HEK293 (cell line): ENCODE measurements at regions not wholly inside any gene's neighbourhood (a gene's known extent, or its start where the extent isn't known, plus 50 kb on each side); places are given as distances from the start of the nearest gene placed in this dataset.

Experiments used
- KLF16 ChIP-seq: fragments of 450-650 bp; formaldehyde crosslinking; IDR thresholded peaks from 2 replicates; pipeline ENCODE4 v1.5.1; 2017; ENCODE audit warnings: missing biosample characterization, missing genetic modification characterization
- ZNF335 ChIP-seq: fragments of 450-650 bp; formaldehyde crosslinking; conservative IDR thresholded peaks from 2 replicates; pipeline ENCODE4 v1.5.1; 2016; ENCODE audit warnings: missing biosample characterization, missing genetic modification characterization
- ZNF585B ChIP-seq: fragments of 450-650 bp; formaldehyde crosslinking; IDR thresholded peaks from 2 replicates; pipeline ENCODE4 v1.5.1; 2016; ENCODE audit warnings: missing biosample characterization, missing genetic modification characterization
- ZNF664 ChIP-seq: fragments of 450-650 bp; formaldehyde crosslinking; IDR thresholded peaks from 2 replicates; pipeline ENCODE4 v1.5.1; 2016; ENCODE audit warnings: missing biosample characterization, missing genetic modification characterization
- ZNF843 ChIP-seq: fragments of 450-650 bp; formaldehyde crosslinking; IDR thresholded peaks from 2 replicates; pipeline ENCODE4 v1.5.1; 2016; ENCODE audit warnings: missing biosample characterization, missing genetic modification characterization
- TF ChIP-seq, protein P1 (sequence below): fragments of 450-650 bp; formaldehyde crosslinking; IDR thresholded peaks from 2 replicates; pipeline ENCODE4 v1.5.1; 2016; ENCODE audit warnings: missing biosample characterization, missing genetic modification characterization
- TF ChIP-seq, protein P2 (sequence below): fragments of 450-650 bp; formaldehyde crosslinking; IDR thresholded peaks from 2 replicates; pipeline ENCODE4 v1.5.1; 2016; ENCODE audit warnings: missing biosample characterization, missing genetic modification characterization
- TF ChIP-seq, protein P3 (sequence below): IDR thresholded peaks from 2 replicates; pipeline ENCODE4 v1.6.1; 2011; ENCODE audit warnings: mild to moderate bottlenecking, low read depth, low read length, borderline replicate concordance
- TF ChIP-seq, protein P4 (sequence below): fragments of 450-650 bp; IDR thresholded peaks from 2 replicates; pipeline ENCODE4 v1.5.1; 2018; ENCODE audit warnings: missing biosample characterization, mild to moderate bottlenecking, missing genetic modification characterization
- TF ChIP-seq, protein P5 (sequence below): fragments of 450-650 bp; formaldehyde crosslinking; IDR thresholded peaks from 2 replicates; pipeline ENCODE4 v1.5.1; 2016; ENCODE audit warnings: missing biosample characterization, missing genetic modification characterization
- TF ChIP-seq, protein P6 (sequence below): fragments of 450-650 bp; formaldehyde crosslinking; IDR thresholded peaks from 2 replicates; pipeline ENCODE4 v1.5.1; 2016; ENCODE audit warnings: missing biosample characterization, missing genetic modification characterization

DNA sequence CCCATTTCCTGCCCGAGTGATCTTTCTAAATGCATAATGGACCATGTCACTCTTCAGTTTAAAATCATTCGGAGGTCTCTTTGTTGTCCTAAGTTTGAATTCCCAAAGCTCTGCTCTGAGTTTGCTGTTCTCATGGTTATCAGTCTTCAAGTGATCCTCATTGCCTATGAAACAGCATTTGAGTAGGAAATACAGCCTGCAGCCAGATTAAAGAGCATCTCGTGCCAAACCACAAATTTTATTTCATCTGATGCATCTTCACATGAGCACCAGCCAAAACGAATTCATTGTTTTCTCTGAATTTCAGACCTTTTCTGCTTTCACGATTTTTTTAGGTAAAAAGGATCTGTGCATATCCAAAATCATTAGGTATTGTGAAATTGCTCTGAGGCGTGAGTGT, 299.6 kb downstream of the TDRD3 start:
- TF ChIP-seq KLF16 (tag by site-specific recombination), result no peak
- TF ChIP-seq, protein P1, sequence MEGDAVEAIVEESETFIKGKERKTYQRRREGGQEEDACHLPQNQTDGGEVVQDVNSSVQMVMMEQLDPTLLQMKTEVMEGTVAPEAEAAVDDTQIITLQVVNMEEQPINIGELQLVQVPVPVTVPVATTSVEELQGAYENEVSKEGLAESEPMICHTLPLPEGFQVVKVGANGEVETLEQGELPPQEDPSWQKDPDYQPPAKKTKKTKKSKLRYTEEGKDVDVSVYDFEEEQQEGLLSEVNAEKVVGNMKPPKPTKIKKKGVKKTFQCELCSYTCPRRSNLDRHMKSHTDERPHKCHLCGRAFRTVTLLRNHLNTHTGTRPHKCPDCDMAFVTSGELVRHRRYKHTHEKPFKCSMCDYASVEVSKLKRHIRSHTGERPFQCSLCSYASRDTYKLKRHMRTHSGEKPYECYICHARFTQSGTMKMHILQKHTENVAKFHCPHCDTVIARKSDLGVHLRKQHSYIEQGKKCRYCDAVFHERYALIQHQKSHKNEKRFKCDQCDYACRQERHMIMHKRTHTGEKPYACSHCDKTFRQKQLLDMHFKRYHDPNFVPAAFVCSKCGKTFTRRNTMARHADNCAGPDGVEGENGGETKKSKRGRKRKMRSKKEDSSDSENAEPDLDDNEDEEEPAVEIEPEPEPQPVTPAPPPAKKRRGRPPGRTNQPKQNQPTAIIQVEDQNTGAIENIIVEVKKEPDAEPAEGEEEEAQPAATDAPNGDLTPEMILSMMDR (tag by site-specific recombination), result no peak
- TF ChIP-seq, protein P2, sequence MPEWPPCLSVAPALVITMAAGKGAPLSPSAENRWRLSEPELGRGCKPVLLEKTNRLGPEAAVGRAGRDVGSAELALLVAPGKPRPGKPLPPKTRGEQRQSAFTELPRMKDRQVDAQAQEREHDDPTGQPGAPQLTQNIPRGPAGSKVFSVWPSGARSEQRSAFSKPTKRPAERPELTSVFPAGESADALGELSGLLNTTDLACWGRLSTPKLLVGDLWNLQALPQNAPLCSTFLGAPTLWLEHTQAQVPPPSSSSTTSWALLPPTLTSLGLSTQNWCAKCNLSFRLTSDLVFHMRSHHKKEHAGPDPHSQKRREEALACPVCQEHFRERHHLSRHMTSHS (tag by site-specific recombination), result no peak
- TF ChIP-seq, protein P3, sequence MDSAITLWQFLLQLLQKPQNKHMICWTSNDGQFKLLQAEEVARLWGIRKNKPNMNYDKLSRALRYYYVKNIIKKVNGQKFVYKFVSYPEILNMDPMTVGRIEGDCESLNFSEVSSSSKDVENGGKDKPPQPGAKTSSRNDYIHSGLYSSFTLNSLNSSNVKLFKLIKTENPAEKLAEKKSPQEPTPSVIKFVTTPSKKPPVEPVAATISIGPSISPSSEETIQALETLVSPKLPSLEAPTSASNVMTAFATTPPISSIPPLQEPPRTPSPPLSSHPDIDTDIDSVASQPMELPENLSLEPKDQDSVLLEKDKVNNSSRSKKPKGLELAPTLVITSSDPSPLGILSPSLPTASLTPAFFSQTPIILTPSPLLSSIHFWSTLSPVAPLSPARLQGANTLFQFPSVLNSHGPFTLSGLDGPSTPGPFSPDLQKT, result no peak
- TF ChIP-seq, protein P4, sequence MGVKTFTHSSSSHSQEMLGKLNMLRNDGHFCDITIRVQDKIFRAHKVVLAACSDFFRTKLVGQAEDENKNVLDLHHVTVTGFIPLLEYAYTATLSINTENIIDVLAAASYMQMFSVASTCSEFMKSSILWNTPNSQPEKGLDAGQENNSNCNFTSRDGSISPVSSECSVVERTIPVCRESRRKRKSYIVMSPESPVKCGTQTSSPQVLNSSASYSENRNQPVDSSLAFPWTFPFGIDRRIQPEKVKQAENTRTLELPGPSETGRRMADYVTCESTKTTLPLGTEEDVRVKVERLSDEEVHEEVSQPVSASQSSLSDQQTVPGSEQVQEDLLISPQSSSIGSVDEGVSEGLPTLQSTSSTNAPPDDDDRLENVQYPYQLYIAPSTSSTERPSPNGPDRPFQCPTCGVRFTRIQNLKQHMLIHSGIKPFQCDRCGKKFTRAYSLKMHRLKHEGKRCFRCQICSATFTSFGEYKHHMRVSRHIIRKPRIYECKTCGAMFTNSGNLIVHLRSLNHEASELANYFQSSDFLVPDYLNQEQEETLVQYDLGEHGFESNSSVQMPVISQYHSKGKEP (tag by site-specific recombination), result no peak
- TF ChIP-seq, protein P5, sequence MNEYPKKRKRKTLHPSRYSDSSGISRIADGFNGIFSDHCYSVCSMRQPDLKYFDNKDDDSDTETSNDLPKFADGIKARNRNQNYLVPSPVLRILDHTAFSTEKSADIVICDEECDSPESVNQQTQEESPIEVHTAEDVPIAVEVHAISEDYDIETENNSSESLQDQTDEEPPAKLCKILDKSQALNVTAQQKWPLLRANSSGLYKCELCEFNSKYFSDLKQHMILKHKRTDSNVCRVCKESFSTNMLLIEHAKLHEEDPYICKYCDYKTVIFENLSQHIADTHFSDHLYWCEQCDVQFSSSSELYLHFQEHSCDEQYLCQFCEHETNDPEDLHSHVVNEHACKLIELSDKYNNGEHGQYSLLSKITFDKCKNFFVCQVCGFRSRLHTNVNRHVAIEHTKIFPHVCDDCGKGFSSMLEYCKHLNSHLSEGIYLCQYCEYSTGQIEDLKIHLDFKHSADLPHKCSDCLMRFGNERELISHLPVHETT (tag by site-specific recombination), result no peak
- TF ChIP-seq ZNF335 (tag by site-specific recombination), result no peak
- TF ChIP-seq, protein P6, sequence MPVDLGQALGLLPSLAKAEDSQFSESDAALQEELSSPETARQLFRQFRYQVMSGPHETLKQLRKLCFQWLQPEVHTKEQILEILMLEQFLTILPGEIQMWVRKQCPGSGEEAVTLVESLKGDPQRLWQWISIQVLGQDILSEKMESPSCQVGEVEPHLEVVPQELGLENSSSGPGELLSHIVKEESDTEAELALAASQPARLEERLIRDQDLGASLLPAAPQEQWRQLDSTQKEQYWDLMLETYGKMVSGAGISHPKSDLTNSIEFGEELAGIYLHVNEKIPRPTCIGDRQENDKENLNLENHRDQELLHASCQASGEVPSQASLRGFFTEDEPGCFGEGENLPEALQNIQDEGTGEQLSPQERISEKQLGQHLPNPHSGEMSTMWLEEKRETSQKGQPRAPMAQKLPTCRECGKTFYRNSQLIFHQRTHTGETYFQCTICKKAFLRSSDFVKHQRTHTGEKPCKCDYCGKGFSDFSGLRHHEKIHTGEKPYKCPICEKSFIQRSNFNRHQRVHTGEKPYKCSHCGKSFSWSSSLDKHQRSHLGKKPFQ (tag by site-specific recombination), result no peak
- TF ChIP-seq ZNF843, result no peak
- TF ChIP-seq ZNF664 (tag by site-specific recombination), result no peak
- no peak for TF ChIP-seq ZNF585B (tag by site-specific recombination)
